ENCODE measurements at regions not wholly inside any gene's neighbourhood (a gene's known extent, or its start where the extent isn't known, plus 50 kb on each side); places are given as distances from the start of the nearest gene placed in this dataset.

- DNase-seq = no peak
These were observed 319.2 kb upstream of the LRATD1 start for GRCh38 chr2:14313341-14313740.

GRCh38 chr2:14316594-14316993 is 315.9 kb upstream of the LRATD1 start:
- no peak for DNase-seq

GRCh38 chr2:14321357-14321756 is 311.2 kb upstream of the LRATD1 start:
- no peak for DNase-seq

GRCh38 chr2:14322306-14322705 is 310.2 kb upstream of the LRATD1 start:
- no peak for DNase-seq

- DNase-seq = no peak
These were observed 308.2 kb upstream of the LRATD1 start for GRCh38 chr2:14324308-14324707.

GRCh38 chr2:14330884-14331283 is 301.6 kb upstream of the LRATD1 start:
- DNase-seq = no peak

DNA sequence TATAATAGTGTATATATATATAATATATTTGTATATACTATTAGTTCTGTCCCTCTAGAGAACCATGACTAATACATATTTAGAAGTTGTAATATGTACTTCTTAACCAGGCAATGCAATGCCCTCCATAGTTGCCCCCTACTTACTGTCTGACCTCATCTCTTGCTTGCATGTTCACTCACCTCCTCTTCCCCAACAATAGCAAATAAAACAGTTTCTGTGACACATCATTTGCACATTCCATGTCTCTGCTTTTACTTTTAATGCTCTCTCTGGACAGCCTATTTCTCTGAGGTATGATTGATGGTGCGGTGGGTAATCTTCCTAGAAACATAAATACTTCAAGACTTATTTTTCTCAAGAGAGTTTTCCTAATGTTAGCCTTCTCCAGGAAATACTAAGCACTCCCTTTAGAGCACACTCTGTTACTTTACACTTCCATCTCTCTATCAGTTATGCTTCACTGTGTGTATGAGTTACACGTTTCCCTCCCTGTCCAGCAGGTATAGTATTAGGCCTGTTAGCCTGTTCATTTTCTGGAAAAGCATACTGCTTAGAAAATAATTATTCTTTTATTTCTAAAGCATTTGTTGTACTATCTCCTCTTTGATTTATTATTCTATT is 295.6 kb upstream of the LRATD1 start:
- no peak for DNase-seq

DNA sequence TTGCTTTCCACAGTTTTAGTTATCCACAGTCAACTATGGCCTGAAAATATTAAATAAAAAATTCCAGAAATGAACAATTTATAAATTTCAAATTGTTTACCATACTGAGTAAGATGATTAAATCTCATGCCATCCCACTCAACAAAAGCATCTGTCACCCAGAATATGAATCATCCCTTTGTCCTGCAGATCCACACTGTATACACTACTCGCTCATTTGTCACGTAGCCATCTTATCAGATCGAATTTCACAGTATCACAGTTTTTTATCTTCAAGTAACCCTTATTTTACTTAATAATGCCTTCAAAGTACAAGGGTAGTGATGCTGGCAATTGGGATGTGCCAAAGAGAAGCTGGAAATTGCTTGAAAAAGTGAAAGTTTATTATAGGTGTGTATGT is 291.8 kb upstream of the LRATD1 start:
- DNase-seq = no peak

GRCh38 chr2:14342313-14342712 is 290.2 kb upstream of the LRATD1 start:
- no peak for DNase-seq

DNA sequence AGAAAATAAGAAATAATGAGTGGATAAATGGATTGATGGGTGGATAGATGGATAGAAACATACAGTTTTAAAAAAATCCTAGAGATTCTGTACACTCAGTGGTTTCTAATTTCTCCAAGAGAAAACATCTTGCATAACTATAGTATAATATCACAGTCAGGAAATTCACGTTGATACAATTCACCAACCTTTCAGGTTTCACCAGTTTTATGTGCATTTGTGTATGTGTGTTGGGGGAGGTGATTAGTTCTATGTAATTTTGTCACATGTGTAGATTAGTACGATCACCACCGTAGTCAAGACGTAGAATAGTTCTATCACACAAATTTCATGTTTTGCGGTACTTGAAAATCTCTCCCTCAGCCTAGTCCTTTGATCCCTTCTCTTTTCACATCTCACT is 288.2 kb upstream of the LRATD1 start:
- no peak for DNase-seq

DNA sequence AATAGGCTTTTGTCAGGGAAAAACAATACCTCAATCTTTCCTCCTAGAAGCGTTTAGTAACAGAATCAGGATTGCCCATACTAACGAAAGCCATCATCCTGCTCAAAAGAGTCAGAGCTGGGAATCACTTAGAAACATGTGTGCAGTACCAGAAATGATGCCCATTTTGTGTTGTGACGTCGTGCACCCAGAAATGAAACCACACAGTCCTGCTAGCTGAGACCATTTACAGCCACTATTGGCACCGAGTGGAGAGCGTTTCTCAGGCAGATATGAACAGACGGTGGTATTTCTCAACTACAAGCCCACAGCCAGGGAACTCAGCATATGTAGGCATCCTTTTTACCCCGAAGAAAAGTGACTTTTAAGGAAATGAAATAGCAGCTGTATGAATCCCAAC is 284.3 kb upstream of the LRATD1 start:
- DNase-seq = no peak

GRCh38 chr2:14350856-14351255 is 281.7 kb upstream of the LRATD1 start:
- DNase-seq = no peak

- no peak for DNase-seq
These were observed 280.4 kb upstream of the LRATD1 start for GRCh38 chr2:14352067-14352466.

DNA sequence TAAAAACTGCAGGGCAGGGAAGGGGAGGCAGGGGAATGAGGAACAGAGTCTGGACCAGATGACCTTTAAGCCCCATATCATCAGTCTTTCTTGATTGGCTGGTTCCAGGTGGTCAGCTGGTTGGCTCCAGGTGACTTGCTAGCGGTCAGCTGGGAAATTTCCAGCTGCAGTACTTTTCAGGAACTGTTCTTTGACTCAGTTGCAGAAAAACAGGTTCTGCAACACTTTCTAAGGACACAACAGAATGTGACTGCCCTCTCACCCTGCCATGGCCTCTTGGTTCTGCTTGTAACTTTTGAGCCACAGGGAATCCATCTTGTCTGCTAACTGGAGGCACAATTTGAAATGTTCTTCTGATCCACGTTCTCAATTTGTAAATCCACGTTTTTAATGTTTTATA is 278.3 kb upstream of the LRATD1 start:
- DNase-seq = no peak

GRCh38 chr2:14355102-14355501 is 277.4 kb upstream of the LRATD1 start:
- DNase-seq = no peak

GRCh38 chr2:14358339-14358738 is 274.2 kb upstream of the LRATD1 start:
- DNase-seq = no peak

- no peak for DNase-seq
These were observed 273.7 kb upstream of the LRATD1 start for GRCh38 chr2:14358774-14359173.

- no peak for DNase-seq
These were observed 269.4 kb upstream of the LRATD1 start for GRCh38 chr2:14363137-14363536.

DNA sequence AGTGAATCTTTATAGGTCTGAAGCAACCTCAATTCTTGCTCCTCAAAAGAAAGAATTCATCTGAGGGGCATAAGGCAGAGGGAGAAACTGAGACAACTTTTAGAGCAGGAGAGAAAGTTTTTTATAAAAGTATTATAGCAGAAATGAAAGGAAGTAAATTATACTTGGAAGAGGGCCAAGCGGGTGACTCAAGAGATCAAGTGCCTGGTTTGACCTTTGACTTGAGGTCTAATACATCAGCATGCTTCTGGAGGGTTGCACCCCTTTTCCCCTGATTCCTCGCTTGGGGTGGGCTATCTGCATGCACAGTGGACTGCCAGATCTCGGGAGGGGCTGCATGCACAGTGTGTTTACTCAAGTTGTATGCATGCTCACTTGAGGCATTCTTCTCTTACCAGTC is 268.5 kb upstream of the LRATD1 start:
- no peak for DNase-seq

- no peak for DNase-seq
These were observed 268.0 kb upstream of the LRATD1 start for GRCh38 chr2:14364471-14364870.

- DNase-seq = no peak
These were observed 247.5 kb upstream of the LRATD1 start for GRCh38 chr2:14385043-14385442.

DNA sequence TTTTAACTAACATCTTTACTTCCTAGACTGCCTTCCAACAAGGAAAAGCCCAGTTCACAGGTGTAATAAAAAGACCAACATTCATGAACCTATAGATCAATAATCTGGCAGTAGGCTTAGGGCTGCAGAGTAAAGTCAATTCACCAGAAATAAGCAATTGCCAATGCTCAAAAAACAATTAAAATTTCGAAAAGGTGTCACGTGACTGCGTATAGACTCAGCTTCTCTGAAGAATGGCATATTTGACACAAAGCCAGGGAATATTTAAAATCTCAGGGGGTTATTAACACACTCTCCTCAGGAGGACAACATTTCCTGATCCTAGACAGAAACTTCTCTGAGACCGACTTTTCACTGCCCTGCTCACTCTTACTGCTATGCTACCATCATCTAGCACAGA is 245.2 kb upstream of the LRATD1 start:
- no peak for DNase-seq

- DNase-seq = no peak
These were observed 243.8 kb upstream of the LRATD1 start for GRCh38 chr2:14388724-14389123.

DNA sequence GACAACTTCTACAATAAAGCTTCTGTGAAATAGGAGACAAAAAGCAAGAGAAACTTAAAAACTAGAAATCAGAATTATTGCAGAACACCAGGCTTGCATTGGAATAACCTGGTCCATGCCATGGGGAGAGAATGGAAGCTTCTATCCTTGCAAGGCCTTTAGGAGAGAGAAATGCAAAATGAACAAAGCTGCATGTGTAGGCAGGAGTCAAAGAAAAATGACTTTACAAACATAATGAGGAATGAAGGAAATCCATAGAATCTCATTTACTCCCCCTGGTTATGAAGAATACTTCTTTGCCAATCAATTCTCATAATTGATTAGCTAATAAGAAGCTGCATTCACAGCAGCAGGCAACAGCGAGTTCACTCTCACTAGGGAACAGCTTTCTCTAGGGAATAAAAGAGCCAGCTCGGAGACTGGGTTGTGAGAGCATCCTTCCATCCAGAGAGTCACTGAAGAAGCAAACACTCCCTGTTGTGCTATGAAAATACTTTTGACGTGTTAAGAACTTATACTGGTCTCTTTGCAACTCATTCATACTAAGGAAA is 235.9 kb upstream of the LRATD1 start:
- no peak for DNase-seq

- DNase-seq = no peak
These were observed 233.9 kb upstream of the LRATD1 start for GRCh38 chr2:14398641-14399040.

All from stimulated activated CD4-positive, alpha-beta T cell treated with anti-CD3 and anti-CD28 coated beads, Interleukin-4, amount 100 ng/mL, for 24 hours (primary cell).